GM23338 (cell line): ENCODE measurements at regions not wholly inside any gene's neighbourhood (a gene's known extent, or its start where the extent isn't known, plus 50 kb on each side); places are given as distances from the start of the nearest gene placed in this dataset.

Experiments used
- CTCF ChIP-seq, 2 experiments: fragments of 200-600 bp in 1 of 2; sonication (generic) in 1 of 2; conservative IDR thresholded peaks; 2 replicates each; pipeline versions ENCODE4 v1.5.1 to v1.6.1; 2016 to 2017; ENCODE audit warnings: antibody characterized with exemption in 2 of 2, low read depth in 2 of 2, mild to moderate bottlenecking in 2 of 2, moderate library complexity in 1 of 2
- EZH2 ChIP-seq: fragments of 200-600 bp; sonication (generic); IDR thresholded peaks from one replicate; pipeline ENCODE4 v1.8.0; 2017; ENCODE audit warnings: antibody characterized with exemption, mild to moderate bottlenecking, low read depth; ENCODE audit not compliant: unreplicated experiment
- JUNB ChIP-seq: IDR thresholded peaks from one replicate; pipeline ENCODE4 v1.6.1; 2016; ENCODE audit warnings: antibody characterized with exemption; ENCODE audit not compliant: unreplicated experiment
- ZNF331 ChIP-seq: fragments of 250-450 bp; sonication (Bioruptor Pico); IDR thresholded peaks from 2 replicates; pipeline ENCODE4 v1.5.0; 2020; ENCODE audit warnings: low read depth, mild to moderate bottlenecking, moderate library complexity
- TF ChIP-seq, protein P1 (sequence below): IDR thresholded peaks from 2 replicates; pipeline ENCODE4 v1.6.1; 2016; ENCODE audit warnings: antibody characterized with exemption

GRCh38 chr19:29324717-29325116 is 111.8 kb upstream of the UQCRFS1 start:
- TF ChIP-seq CTCF (conservative IDR thresholded peaks at IDR 0.05; ENCODE audit: low read depth in 2 of 2) (no peak), EZH2 (no peak), ZNF331 (CRISPR knock-in tag) (no peak), JUNB (no peak)
- TF ChIP-seq, protein P1, sequence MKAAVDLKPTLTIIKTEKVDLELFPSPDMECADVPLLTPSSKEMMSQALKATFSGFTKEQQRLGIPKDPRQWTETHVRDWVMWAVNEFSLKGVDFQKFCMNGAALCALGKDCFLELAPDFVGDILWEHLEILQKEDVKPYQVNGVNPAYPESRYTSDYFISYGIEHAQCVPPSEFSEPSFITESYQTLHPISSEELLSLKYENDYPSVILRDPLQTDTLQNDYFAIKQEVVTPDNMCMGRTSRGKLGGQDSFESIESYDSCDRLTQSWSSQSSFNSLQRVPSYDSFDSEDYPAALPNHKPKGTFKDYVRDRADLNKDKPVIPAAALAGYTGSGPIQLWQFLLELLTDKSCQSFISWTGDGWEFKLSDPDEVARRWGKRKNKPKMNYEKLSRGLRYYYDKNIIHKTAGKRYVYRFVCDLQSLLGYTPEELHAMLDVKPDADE: no peak
